ENCODE measurements at regions not wholly inside any gene's neighbourhood (a gene's known extent, or its start where the extent isn't known, plus 50 kb on each side); places are given as distances from the start of the nearest gene placed in this dataset.

- H3K4me1 ChIP-seq (ENCODE audit: control insufficient read depth in 3 of 3, insufficient read depth in 2 of 3, low read depth in 1 of 3, low read length in 2 of 3): no peaks in the 10 kb centered on the region
- no peak overlapping the region for H3K27ac ChIP-seq (ENCODE audit: low read depth in 1 of 3, low read length in 2 of 3)
- 30 to 68% (median 52%) methylated on average over 2 of the region's 2 CpGs for WGBS, 3 donors
- H3K9me3 ChIP-seq (ENCODE audit: control insufficient read depth in 2 of 2, insufficient read depth in 1 of 2, low read depth in 1 of 2, low read length in 1 of 2): no peaks in the 10 kb centered on the region
- H3K36me3 ChIP-seq (ENCODE audit: control insufficient read depth in 3 of 3, insufficient read depth in 2 of 3, low read depth in 1 of 3, low read length in 3 of 3): no peaks in the 10 kb centered on the region
- FAIRE-seq (no peak), DNase-seq (no peak)
- no peaks in the 10 kb centered on the region for H3K27me3 ChIP-seq (ENCODE audit: control insufficient read depth in 3 of 3, insufficient read depth in 3 of 3, low read length in 3 of 3)
- no peak overlapping the region for H3K4me3 ChIP-seq (ENCODE audit: low read depth in 1 of 3, low read length in 3 of 3)
Measured at GRCh38 chr4:124509151-124509550, 203.4 kb downstream of the ANKRD50 start.

GRCh38 chr4:124514588-124514987 is 197.9 kb downstream of the ANKRD50 start:
- Histone ChIP-seq H3K9me3 (ENCODE audit: control insufficient read depth in 2 of 2, insufficient read depth in 1 of 2, low read depth in 1 of 2, low read length in 1 of 2) (no peaks in the 10 kb centered on the region), H3K4me1 (ENCODE audit: control insufficient read depth in 3 of 3, insufficient read depth in 2 of 3, low read depth in 1 of 3, low read length in 2 of 3) (no peaks in the 10 kb centered on the region), H3K27ac (ENCODE audit: low read depth in 1 of 3, low read length in 2 of 3) (no peak overlapping the region), H3K4me3 (ENCODE audit: low read depth in 1 of 3, low read length in 3 of 3) (no peak overlapping the region), H3K36me3 (ENCODE audit: control insufficient read depth in 3 of 3, insufficient read depth in 2 of 3, low read depth in 1 of 3, low read length in 3 of 3) (no peaks in the 10 kb centered on the region), H3K27me3 (ENCODE audit: control insufficient read depth in 3 of 3, insufficient read depth in 3 of 3, low read length in 3 of 3) (no peaks in the 10 kb centered on the region)
- FAIRE-seq: no peak
- 50 to 73% (median 60%) methylated on average over 2 of the region's 2 CpGs for WGBS, 3 donors
- no peak for DNase-seq

DNA sequence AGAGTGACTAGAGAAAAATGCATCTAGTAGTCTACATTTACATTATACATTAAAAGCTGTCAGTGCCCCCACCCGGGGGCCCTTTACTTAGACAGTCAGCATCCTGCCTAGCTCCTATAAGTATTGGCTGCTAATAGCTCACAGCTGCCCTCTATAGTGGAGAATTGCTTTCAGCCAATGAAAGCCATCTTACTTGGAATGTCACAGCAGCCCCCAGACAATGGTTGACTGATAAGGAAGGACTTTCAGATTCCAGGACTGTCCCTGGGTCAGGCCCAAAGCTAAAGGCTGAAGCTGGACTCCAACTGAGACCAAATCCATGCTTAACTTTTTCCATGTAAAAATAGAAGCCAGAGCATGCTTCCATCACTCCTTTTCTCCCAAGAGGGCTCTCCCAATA is 196.9 kb downstream of the ANKRD50 start:
- no peak for FAIRE-seq
- H3K9me3 ChIP-seq (ENCODE audit: control insufficient read depth in 2 of 2, insufficient read depth in 1 of 2, low read depth in 1 of 2, low read length in 1 of 2): no peaks in the 10 kb centered on the region
- no peaks in the 10 kb centered on the region for H3K36me3 ChIP-seq (ENCODE audit: control insufficient read depth in 3 of 3, insufficient read depth in 2 of 3, low read depth in 1 of 3, low read length in 3 of 3)
- no peak overlapping the region for H3K27ac ChIP-seq (ENCODE audit: low read depth in 1 of 3, low read length in 2 of 3)
- WGBS, 3 donors: 72 to 79% (median 79%) methylated on average over 1 of the region's 1 CpG
- H3K27me3 ChIP-seq (ENCODE audit: control insufficient read depth in 3 of 3, insufficient read depth in 3 of 3, low read length in 3 of 3): no peaks in the 10 kb centered on the region
- H3K4me3 ChIP-seq (ENCODE audit: low read depth in 1 of 3, low read length in 3 of 3): no peak overlapping the region
- no peak for DNase-seq
- H3K4me1 ChIP-seq (ENCODE audit: control insufficient read depth in 3 of 3, insufficient read depth in 2 of 3, low read depth in 1 of 3, low read length in 2 of 3): no peaks in the 10 kb centered on the region

GRCh38 chr4:124519196-124519595 is 193.3 kb downstream of the ANKRD50 start:
- DNase-seq: no peak
- H3K4me3 ChIP-seq (ENCODE audit: low read depth in 1 of 3, low read length in 3 of 3): no peak overlapping the region
- WGBS, 3 donors: 74 to 88% (median 82%) methylated on average over 1 of the region's 1 CpG
- H3K27ac ChIP-seq (ENCODE audit: low read depth in 1 of 3, low read length in 2 of 3): no peak overlapping the region
- no peak for FAIRE-seq
- no peaks in the 10 kb centered on the region for H3K27me3 ChIP-seq (ENCODE audit: control insufficient read depth in 3 of 3, insufficient read depth in 3 of 3, low read length in 3 of 3)
- no peaks in the 10 kb centered on the region for H3K36me3 ChIP-seq (ENCODE audit: control insufficient read depth in 3 of 3, insufficient read depth in 2 of 3, low read depth in 1 of 3, low read length in 3 of 3)
- no peaks in the 10 kb centered on the region for H3K4me1 ChIP-seq (ENCODE audit: control insufficient read depth in 3 of 3, insufficient read depth in 2 of 3, low read depth in 1 of 3, low read length in 2 of 3)
- no peaks in the 10 kb centered on the region for H3K9me3 ChIP-seq (ENCODE audit: control insufficient read depth in 2 of 2, insufficient read depth in 1 of 2, low read depth in 1 of 2, low read length in 1 of 2)

DNA sequence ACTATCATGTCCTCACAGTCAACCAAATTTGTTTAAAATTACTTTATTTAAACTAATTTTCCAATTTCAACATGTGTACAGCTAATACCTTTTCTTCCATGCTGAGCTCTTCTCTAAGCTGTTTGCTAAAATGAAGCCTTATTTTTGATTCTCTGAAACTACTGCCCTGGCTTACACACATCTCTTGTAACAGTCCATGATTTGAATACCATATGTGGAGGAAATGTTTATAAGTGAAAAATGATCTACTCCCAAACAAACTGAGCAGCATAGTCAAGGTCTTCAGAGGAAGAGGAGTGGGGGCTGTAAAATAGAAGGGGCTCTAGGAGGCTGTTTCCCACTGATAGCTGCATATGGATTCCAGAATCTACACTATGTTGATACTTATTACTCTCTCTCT is 188.7 kb downstream of the ANKRD50 start:
- Histone ChIP-seq H3K27me3 (ENCODE audit: control insufficient read depth in 3 of 3, insufficient read depth in 3 of 3, low read length in 3 of 3) (no peaks in the 10 kb centered on the region), H3K9me3 (ENCODE audit: control insufficient read depth in 2 of 2, insufficient read depth in 1 of 2, low read depth in 1 of 2, low read length in 1 of 2) (no peaks in the 10 kb centered on the region), H3K4me3 (ENCODE audit: low read depth in 1 of 3, low read length in 3 of 3) (no peak overlapping the region), H3K36me3 (ENCODE audit: control insufficient read depth in 3 of 3, insufficient read depth in 2 of 3, low read depth in 1 of 3, low read length in 3 of 3) (no peaks in the 10 kb centered on the region), H3K27ac (ENCODE audit: low read depth in 1 of 3, low read length in 2 of 3) (no peak overlapping the region), H3K4me1 (ENCODE audit: control insufficient read depth in 3 of 3, insufficient read depth in 2 of 3, low read depth in 1 of 3, low read length in 2 of 3) (no peaks in the 10 kb centered on the region)
- no peak for FAIRE-seq
- DNase-seq: no peak

- FAIRE-seq: no peak
- no peaks in the 10 kb centered on the region for H3K4me1 ChIP-seq (ENCODE audit: control insufficient read depth in 3 of 3, insufficient read depth in 2 of 3, low read depth in 1 of 3, low read length in 2 of 3)
- DNase-seq: no peak
- 88 to 95% (median 93%) methylated on average over 4 of the region's 4 CpGs for WGBS, 3 donors
- H3K4me3 ChIP-seq (ENCODE audit: low read depth in 1 of 3, low read length in 3 of 3): no peak overlapping the region
- H3K9me3 ChIP-seq (ENCODE audit: control insufficient read depth in 2 of 2, insufficient read depth in 1 of 2, low read depth in 1 of 2, low read length in 1 of 2): no peaks in the 10 kb centered on the region
- H3K36me3 ChIP-seq (ENCODE audit: control insufficient read depth in 3 of 3, insufficient read depth in 2 of 3, low read depth in 1 of 3, low read length in 3 of 3): no peaks in the 10 kb centered on the region
- H3K27me3 ChIP-seq (ENCODE audit: control insufficient read depth in 3 of 3, insufficient read depth in 3 of 3, low read length in 3 of 3): no peaks in the 10 kb centered on the region
- H3K27ac ChIP-seq (ENCODE audit: low read depth in 1 of 3, low read length in 2 of 3): no peak overlapping the region
Measured at GRCh38 chr4:124525524-124525923, 187.0 kb downstream of the ANKRD50 start.

DNA sequence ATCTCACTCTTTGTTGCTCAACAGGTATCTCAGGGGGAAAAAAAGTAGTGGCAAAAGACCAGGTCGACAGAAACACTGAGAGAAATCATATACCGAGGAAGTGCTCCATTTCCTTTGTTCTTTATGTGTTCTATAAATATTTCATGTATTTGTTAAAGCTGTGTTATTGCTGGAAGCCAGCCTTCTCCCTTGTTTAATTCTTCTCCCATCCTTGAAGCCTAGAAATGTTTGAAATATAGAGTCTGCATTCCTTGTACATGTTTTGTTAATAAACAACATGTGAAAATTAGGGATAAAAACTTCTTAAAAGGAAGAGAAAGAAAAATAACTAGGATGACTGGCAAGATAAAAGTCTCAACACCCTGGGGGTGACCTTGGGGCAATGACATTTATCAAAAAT is 186.2 kb downstream of the ANKRD50 start:
- no peaks in the 10 kb centered on the region for H3K9me3 ChIP-seq (ENCODE audit: control insufficient read depth in 2 of 2, insufficient read depth in 1 of 2, low read depth in 1 of 2, low read length in 1 of 2)
- WGBS, 3 donors: 31 to 50% (median 50%) methylated on average over 2 of the region's 2 CpGs
- no peaks in the 10 kb centered on the region for H3K27me3 ChIP-seq (ENCODE audit: control insufficient read depth in 3 of 3, insufficient read depth in 3 of 3, low read length in 3 of 3)
- H3K4me3 ChIP-seq (ENCODE audit: low read depth in 1 of 3, low read length in 3 of 3): no peak overlapping the region
- H3K27ac ChIP-seq (ENCODE audit: low read depth in 1 of 3, low read length in 2 of 3): no peak overlapping the region
- H3K36me3 ChIP-seq (ENCODE audit: control insufficient read depth in 3 of 3, insufficient read depth in 2 of 3, low read depth in 1 of 3, low read length in 3 of 3): no peaks in the 10 kb centered on the region
- DNase-seq: no peak
- H3K4me1 ChIP-seq (ENCODE audit: control insufficient read depth in 3 of 3, insufficient read depth in 2 of 3, low read depth in 1 of 3, low read length in 2 of 3): no peaks in the 10 kb centered on the region
- FAIRE-seq: no peak

- H3K27ac ChIP-seq (ENCODE audit: low read depth in 1 of 3, low read length in 2 of 3): no peak overlapping the region
Measured at GRCh38 chr4:124526769-124527168, 185.8 kb downstream of the ANKRD50 start.

GRCh38 chr4:124527364-124527763 is 185.2 kb downstream of the ANKRD50 start:
- FAIRE-seq: no peak

More at GRCh38 chr4:124526769-124527168, 185.8 kb downstream of the ANKRD50 start:
- H3K4me3 ChIP-seq (ENCODE audit: low read depth in 1 of 3, low read length in 3 of 3): no peak overlapping the region
- DNase-seq: no peak
- no peak for FAIRE-seq
- H3K36me3 ChIP-seq (ENCODE audit: control insufficient read depth in 3 of 3, insufficient read depth in 2 of 3, low read depth in 1 of 3, low read length in 3 of 3): no peaks in the 10 kb centered on the region
- no peaks in the 10 kb centered on the region for H3K27me3 ChIP-seq (ENCODE audit: control insufficient read depth in 3 of 3, insufficient read depth in 3 of 3, low read length in 3 of 3)
- peaks cover 0 to 2% (median 0%) of the 10 kb centered on the region in 3 donors for H3K4me1 ChIP-seq (ENCODE audit: control insufficient read depth in 3 of 3, insufficient read depth in 2 of 3, low read depth in 1 of 3, low read length in 2 of 3)
- no peaks in the 10 kb centered on the region for H3K9me3 ChIP-seq (ENCODE audit: control insufficient read depth in 2 of 2, insufficient read depth in 1 of 2, low read depth in 1 of 2, low read length in 1 of 2)
- 40 to 54% (median 52%) methylated on average over 4 of the region's 4 CpGs for WGBS, 3 donors

More at GRCh38 chr4:124527364-124527763, 185.2 kb downstream of the ANKRD50 start:
- WGBS, 3 donors: 30 to 73% (median 45%) methylated on average over 3 of the region's 3 CpGs
- Histone ChIP-seq H3K9me3 (ENCODE audit: control insufficient read depth in 2 of 2, insufficient read depth in 1 of 2, low read depth in 1 of 2, low read length in 1 of 2) (no peaks in the 10 kb centered on the region), H3K27me3 (ENCODE audit: control insufficient read depth in 3 of 3, insufficient read depth in 3 of 3, low read length in 3 of 3) (no peaks in the 10 kb centered on the region), H3K4me3 (ENCODE audit: low read depth in 1 of 3, low read length in 3 of 3) (no peak overlapping the region), H3K27ac (ENCODE audit: low read depth in 1 of 3, low read length in 2 of 3) (no peak overlapping the region), H3K36me3 (ENCODE audit: control insufficient read depth in 3 of 3, insufficient read depth in 2 of 3, low read depth in 1 of 3, low read length in 3 of 3) (no peaks in the 10 kb centered on the region), H3K4me1 (ENCODE audit: control insufficient read depth in 3 of 3, insufficient read depth in 2 of 3, low read depth in 1 of 3, low read length in 2 of 3) (peaks cover 0 to 2% (median 0%) of the 10 kb centered on the region in 3 donors)
- DNase-seq: peak in 1 of 2 donors; percentile 21

All from small intestine (tissue), 7 donors.